GM12864 (cell line): ENCODE measurements at regions not wholly inside any gene's neighbourhood (a gene's known extent, or its start where the extent isn't known, plus 50 kb on each side); places are given as distances from the start of the nearest gene placed in this dataset.

Experiments used
- DNase-seq: peaks from one replicate; pipeline ENCODE4 v3.0.0-alpha.2; 2011; ENCODE audit warnings: low read depth
- H3K4me3 ChIP-seq: 2 replicates; pipeline ENCODE4 v1.5.1; 2011; ENCODE audit warnings: mild to moderate bottlenecking, low read depth, low read length, control low read depth
- TF ChIP-seq, protein P1 (sequence below): IDR thresholded peaks from 2 replicates; pipeline ENCODE4 v1.5.1; 2011; ENCODE audit warnings: low read depth, mild to moderate bottlenecking, moderate library complexity, low read length, control low read depth, inconsistent platforms; ENCODE audit errors: missing control alignments

DNA sequence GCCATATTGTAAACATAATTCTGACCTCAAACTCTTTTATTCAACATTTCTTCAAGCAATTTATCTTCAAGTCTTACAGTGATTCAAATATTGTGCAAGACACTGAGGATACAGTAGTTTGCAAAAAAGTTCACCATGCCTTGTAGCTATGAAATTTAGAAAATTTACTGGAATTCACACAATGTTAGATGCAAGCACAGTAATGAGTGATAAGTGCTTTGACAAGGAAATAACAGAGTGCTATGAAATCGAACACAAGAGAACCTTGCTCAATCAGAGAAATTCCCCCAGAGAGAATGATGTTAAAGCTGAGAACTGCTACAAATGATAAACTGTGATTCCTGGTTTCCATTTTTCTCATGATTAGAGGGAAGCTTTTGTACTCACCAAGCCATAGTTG, 952.9 kb downstream of the FAT4 start:
- no peak for DNase-seq
- TF ChIP-seq, protein P1, sequence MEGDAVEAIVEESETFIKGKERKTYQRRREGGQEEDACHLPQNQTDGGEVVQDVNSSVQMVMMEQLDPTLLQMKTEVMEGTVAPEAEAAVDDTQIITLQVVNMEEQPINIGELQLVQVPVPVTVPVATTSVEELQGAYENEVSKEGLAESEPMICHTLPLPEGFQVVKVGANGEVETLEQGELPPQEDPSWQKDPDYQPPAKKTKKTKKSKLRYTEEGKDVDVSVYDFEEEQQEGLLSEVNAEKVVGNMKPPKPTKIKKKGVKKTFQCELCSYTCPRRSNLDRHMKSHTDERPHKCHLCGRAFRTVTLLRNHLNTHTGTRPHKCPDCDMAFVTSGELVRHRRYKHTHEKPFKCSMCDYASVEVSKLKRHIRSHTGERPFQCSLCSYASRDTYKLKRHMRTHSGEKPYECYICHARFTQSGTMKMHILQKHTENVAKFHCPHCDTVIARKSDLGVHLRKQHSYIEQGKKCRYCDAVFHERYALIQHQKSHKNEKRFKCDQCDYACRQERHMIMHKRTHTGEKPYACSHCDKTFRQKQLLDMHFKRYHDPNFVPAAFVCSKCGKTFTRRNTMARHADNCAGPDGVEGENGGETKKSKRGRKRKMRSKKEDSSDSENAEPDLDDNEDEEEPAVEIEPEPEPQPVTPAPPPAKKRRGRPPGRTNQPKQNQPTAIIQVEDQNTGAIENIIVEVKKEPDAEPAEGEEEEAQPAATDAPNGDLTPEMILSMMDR: no peak
- no peak overlapping the region for H3K4me3 ChIP-seq

GRCh38 chr4:126268106-126268505, 953.4 kb downstream of the FAT4 start:
- no peak overlapping the region for H3K4me3 ChIP-seq
- DNase-seq: no peak
- TF ChIP-seq, protein P1: no peak

- no peak for DNase-seq
- TF ChIP-seq, protein P1: no peak
Measured at GRCh38 chr4:126269106-126269505, 954.4 kb downstream of the FAT4 start.

DNA sequence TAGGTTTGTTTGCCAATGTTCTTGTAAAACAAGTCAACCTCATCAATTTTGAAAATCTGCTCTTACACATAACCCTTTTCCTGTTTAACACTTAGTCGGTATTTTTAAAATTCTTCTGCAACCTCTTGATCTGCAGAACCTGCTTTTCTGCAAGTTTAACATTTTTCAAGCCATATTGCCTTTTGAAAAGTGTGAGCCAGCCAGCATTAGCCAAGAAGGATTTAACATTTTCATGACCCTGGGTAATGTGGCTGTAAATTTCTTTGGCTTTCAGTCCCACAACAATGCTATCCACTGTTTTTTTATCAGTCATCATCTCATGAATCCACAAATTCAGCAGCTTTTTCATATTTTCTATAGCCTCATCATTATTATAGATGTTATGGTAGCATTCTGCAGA, 956.5 kb downstream of the FAT4 start:
- TF ChIP-seq, protein P1: no peak
- no peak overlapping the region for H3K4me3 ChIP-seq
- DNase-seq: no peak

More at GRCh38 chr4:126269106-126269505, 954.4 kb downstream of the FAT4 start:
- no peak overlapping the region for H3K4me3 ChIP-seq

- TF ChIP-seq, protein P1: no peak
- DNase-seq: no peak
- H3K4me3 ChIP-seq: no peak overlapping the region
Measured at GRCh38 chr4:126273746-126274145, 959.0 kb downstream of the FAT4 start.

GRCh38 chr4:126291886-126292285, 977.1 kb downstream of the FAT4 start:
- H3K4me3 ChIP-seq: no peak overlapping the region
- DNase-seq: no peak
- TF ChIP-seq, protein P1: no peak

GRCh38 chr4:126298271-126298670, 983.5 kb downstream of the FAT4 start:
- DNase-seq: no peak
- H3K4me3 ChIP-seq: no peak overlapping the region

More at GRCh38 chr4:126298271-126298670, 983.5 kb downstream of the FAT4 start:
- TF ChIP-seq, protein P1: no peak
